Astrocyte of the spinal cord (primary cell): ENCODE measurements at regions not wholly inside any gene's neighbourhood (a gene's known extent, or its start where the extent isn't known, plus 50 kb on each side); places are given as distances from the start of the nearest gene placed in this dataset.

Experiments
- DNase-seq: peaks from one replicate; pipeline ENCODE4 v3.0.0; 2011; ENCODE audit warnings: low read depth, low spot score
- H3K4me3 ChIP-seq: 2 replicates; pipeline ENCODE4 v1.5.1; 2011; ENCODE audit warnings: low read depth, mild to moderate bottlenecking, low read length, moderate library complexity
- in situ Hi-C: cut with HindIII; loops from 2 replicates; pipeline ENCODE4 v1.10.0; 2017; ENCODE audit warnings: low sequenced_read_pairs
- TF ChIP-seq, protein P1 (sequence below): IDR thresholded peaks from 2 replicates; pipeline ENCODE4 v1.5.1; 2012; ENCODE audit warnings: low read depth, mild to moderate bottlenecking, low read length, inconsistent platforms

GRCh38 chr13:109913186-109913585 is 126.8 kb upstream of the IRS2 start:
- H3K4me3 ChIP-seq = no peak overlapping the region
- in situ Hi-C loops = no loop called here
- DNase-seq = no peak
- TF ChIP-seq, protein P1, sequence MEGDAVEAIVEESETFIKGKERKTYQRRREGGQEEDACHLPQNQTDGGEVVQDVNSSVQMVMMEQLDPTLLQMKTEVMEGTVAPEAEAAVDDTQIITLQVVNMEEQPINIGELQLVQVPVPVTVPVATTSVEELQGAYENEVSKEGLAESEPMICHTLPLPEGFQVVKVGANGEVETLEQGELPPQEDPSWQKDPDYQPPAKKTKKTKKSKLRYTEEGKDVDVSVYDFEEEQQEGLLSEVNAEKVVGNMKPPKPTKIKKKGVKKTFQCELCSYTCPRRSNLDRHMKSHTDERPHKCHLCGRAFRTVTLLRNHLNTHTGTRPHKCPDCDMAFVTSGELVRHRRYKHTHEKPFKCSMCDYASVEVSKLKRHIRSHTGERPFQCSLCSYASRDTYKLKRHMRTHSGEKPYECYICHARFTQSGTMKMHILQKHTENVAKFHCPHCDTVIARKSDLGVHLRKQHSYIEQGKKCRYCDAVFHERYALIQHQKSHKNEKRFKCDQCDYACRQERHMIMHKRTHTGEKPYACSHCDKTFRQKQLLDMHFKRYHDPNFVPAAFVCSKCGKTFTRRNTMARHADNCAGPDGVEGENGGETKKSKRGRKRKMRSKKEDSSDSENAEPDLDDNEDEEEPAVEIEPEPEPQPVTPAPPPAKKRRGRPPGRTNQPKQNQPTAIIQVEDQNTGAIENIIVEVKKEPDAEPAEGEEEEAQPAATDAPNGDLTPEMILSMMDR = no peak

GRCh38 chr13:109910194-109910593 is 123.8 kb upstream of the IRS2 start:
- no peak for DNase-seq
- no peak overlapping the region for H3K4me3 ChIP-seq
- TF ChIP-seq, protein P1 = no peak
- in situ Hi-C loops = no loop called here

DNA sequence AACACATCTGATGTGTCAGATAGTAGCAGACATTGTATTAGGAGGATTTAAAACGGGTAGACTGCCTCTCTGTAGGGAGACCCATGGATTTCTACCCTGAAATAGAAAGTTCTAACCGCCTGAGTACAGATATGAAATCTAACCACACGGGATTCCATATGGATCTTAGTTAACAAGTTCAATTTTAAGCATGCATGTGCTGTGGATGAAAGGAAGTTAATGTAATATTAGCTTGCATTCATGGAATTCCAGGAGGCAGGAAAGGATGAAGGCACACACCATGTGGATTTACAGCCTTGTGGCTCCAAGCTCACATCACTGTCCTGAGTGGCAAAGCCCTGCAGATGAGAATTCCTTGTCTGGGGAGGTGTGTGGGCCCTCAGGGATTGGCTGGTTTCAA is 120.6 kb upstream of the IRS2 start:
- TF ChIP-seq, protein P1 = no peak
- no peak for DNase-seq
- in situ Hi-C loops = no loop called here
- H3K4me3 ChIP-seq = no peak overlapping the region

- H3K4me3 ChIP-seq = no peak overlapping the region
- TF ChIP-seq, protein P1 = no peak
- in situ Hi-C loops = no loop called here
- no peak for DNase-seq
Observed at GRCh38 chr13:109904218-109904617, 117.8 kb upstream of the IRS2 start.

DNA sequence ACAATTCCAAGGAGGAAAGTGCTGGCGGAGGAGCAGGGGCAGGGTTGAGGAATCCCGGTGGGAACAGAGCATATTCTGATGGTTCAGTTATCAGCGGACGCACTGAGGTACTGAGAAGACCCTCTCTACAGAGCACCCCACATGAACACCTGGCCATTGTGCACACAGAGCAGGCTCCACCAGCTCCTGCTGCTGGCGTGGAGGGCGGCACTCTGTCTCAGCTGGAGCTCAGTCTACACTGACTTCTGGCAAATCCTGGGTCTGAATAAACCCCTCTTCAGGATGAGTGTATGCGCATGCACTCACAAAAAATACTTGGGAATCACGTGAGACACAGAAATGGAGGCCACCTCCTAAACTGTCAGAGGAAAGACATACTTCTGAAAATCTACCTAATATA is 114.4 kb upstream of the IRS2 start:
- H3K4me3 ChIP-seq = no peak overlapping the region
- in situ Hi-C loops = no loop called here
- DNase-seq = no peak
- TF ChIP-seq, protein P1 = no peak

DNA sequence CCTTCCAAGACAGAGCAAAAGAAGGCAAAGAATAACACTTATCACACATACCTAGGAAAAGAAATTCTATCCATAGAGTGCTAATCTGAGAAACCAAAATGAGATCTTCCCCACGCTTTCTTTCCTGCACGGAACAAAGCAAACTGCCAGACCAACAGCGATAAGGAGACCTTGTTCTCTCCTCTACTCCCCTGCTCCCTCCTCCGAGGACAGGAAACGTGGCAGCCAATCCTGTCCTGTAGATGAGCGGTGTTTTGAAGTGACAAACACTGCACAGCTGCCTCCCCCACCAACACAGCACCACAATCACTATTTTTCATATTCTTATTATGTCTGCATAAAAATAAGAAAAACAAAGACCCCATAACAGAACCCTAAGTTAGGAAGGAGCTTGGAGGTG is 113.9 kb upstream of the IRS2 start:
- H3K4me3 ChIP-seq = no peak overlapping the region
- DNase-seq = no peak
- in situ Hi-C loops = no loop called here
- TF ChIP-seq, protein P1 = no peak

DNA sequence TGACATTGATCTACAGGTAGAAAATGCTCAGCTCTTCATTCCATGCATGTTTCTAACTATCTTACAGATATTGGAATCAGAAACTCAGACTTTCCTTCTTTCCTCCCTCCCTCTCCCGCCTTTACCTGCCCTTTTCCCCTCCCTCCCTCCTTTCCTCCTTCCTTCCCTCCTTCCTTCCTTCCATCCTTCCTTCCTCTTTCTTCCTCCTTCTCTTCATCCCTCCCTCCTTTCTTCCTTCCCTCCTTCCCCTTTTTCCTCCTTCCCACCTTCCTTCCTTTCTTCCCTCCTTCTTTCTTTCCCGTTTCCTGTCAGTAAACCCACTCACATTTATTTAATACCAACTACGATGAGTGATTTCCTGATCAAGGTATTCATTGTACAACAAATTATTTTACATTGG is 113.4 kb upstream of the IRS2 start:
- in situ Hi-C loops = no loop called here
- no peak overlapping the region for H3K4me3 ChIP-seq
- DNase-seq = no peak
- TF ChIP-seq, protein P1 = no peak
